NCI-H345 (cell line): ENCODE measurements at regions not wholly inside any gene's neighbourhood (a gene's known extent, or its start where the extent isn't known, plus 50 kb on each side); places are given as distances from the start of the nearest gene placed in this dataset.

Experiments used
- DNase-seq: peaks from one replicate; lab custom pipeline; 2025; lab: John Stamatoyannopoulos, UW

- no peak for DNase-seq
These were observed 357.0 kb downstream of the FBXO15 start for GRCh38 chr18:73790587-73790986.

DNA sequence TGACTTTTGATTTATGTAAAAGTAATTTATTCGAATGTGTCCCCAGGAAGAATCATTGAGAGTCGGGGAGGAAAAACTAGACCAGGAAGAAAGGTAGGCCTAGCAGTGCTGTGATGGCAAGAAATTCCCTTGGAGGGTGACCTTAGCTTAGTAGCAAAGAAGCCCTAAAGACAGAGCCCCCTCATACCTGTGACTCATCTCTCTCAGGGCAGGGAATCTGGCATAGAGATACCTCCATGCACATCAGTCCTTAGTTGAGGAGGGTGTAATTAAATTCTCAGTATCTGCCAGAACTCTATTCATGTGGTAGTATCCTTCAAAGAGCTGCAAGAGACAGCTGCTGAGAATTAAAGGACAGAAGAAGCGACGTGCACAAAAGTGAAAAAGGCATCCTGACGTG lies 360.3 kb downstream of the FBXO15 start:
- no peak for DNase-seq

DNA sequence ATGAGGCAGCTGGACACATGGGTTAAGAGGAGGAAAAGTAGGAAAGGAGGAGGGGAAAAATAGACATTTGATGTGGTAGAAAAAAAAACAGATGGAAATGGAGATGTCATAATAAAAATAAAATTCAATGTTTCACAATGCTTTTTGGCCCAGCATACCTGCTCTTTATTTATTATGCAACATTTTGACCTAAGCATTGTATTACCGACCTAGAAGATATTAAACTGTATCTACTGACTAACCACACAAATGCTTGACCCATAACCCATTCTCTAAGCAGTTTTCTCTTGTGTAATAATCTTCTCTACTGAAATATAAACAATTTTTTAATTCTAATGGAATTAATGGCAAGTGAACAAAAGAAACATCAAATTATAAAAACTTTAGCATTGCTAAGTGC lies 362.3 kb downstream of the FBXO15 start:
- DNase-seq = no peak

- DNase-seq = no peak
These were observed 362.8 kb downstream of the FBXO15 start for GRCh38 chr18:73784853-73785252.

DNA sequence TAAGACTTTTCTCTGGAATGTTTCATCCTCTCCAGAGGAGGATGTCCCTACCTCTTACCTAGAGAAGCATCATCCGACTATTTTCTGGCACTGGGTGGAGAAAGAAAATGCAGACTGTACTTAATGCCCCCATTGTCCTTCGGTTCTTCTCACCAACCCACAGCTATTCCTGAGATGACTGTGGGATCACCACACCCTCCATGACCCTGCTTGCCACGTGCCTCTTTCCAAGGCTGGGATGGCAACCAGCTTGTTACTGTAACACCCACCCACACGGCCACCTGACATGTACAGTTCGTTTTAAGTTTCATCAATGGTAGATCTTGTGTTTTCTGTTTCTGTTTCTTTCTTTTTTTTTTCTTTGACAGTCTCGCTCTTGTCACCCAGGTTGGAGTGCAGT lies 365.2 kb downstream of the FBXO15 start:
- DNase-seq = no peak

GRCh38 chr18:73780218-73780617 lies 367.4 kb downstream of the FBXO15 start:
- DNase-seq = no peak

- no peak for DNase-seq
These were observed 369.6 kb downstream of the FBXO15 start for GRCh38 chr18:73778032-73778359.

DNA sequence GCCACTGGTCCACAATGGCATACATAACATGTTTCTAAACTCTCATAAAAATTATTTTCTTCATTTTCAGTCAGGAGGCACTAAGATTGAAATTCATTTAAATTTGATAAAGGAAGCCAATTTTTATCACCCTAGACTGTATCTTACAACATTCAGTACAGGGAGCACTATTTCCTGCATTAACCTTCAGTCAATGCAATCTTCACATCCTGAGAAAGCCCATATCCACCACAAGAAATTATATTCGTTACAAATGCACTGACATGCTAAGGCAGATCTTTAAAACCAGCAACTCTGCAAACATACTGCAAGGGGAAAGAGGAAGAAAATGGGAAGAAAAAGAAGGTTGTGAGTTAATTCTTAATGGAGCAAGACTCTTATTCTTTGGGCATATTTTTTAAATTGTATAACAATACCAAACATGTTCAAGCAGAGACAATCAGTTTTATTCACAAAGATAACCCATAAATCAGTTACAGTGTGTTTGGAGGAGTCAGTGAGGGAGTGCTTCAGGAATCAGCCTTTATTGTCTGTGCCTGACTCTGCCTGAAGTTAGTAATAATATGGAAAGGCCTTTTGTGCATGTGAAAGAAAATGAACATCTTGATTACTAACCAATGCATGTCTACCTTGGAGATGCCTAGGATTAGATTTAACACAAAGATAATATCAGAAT lies 370.1 kb downstream of the FBXO15 start:
- no peak for DNase-seq

- DNase-seq = no peak
These were observed 372.7 kb downstream of the FBXO15 start for GRCh38 chr18:73774811-73775509.

DNA sequence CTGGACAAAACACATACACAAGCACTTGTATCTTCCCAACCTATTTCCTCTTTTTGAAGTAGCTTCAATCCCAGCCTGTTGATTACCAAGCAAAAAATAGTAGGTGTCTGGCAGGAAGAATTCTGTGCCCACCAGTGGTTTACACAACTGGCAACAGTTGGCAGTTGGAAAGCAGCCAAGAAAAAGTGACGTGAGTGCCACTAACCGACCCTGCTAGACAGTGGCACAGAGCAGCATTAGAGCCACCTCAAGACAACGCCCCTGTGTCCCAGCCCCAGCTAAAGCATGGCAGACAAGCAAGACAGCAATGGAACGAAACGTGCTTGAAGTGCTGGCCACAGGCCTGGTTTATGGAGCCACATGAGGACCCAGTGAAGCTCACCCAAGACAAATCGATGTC lies 379.6 kb downstream of the FBXO15 start:
- peak; percentile 59 for DNase-seq

DNA sequence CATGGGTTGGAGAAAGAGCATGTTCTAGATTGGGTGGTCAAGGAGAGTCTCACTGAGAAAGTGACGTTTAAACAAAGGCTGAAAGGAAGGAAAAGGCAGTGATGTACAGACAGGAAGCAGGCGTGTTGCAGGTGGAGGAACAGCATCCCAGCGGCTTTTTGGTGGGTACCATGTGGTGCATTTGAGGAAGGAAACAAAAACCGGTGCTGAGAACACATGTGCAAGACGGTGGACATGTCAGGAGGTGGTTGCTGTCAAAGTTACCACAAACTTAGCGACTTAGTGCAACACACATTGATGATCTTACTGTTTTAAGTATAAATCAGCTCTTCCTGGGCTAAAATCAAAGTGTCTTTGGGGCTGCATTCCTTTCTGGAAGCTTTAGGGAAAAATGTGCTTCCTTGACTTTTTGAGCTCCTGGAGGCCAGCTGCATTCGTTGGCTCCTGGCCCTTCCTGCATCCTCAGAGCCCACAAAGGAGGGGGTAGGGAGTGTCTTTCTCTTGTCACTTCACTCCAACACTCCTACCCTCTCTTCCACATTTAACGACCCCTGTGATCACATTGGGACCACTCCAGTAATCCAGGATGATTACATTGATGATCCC lies 380.6 kb downstream of the FBXO15 start:
- DNase-seq = no peak

DNA sequence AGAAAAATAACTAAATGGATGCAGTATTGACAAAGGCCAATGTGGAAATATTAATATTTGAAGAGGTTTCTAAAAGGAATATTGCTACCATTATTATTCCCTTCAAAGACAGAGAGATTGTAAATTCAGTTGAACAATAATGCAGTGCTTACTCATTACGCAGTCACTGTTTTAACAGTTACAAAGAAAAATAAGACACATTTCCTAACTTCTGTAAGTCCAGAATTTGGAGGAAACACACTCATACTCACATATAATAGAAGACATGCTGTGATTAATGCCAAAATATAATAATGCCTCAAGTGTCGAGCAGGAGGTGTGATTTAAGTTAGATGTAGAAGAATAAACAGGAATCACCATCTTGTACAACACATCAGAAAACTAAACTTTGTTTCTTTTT lies 389.2 kb downstream of the FBXO15 start:
- DNase-seq = no peak

DNA sequence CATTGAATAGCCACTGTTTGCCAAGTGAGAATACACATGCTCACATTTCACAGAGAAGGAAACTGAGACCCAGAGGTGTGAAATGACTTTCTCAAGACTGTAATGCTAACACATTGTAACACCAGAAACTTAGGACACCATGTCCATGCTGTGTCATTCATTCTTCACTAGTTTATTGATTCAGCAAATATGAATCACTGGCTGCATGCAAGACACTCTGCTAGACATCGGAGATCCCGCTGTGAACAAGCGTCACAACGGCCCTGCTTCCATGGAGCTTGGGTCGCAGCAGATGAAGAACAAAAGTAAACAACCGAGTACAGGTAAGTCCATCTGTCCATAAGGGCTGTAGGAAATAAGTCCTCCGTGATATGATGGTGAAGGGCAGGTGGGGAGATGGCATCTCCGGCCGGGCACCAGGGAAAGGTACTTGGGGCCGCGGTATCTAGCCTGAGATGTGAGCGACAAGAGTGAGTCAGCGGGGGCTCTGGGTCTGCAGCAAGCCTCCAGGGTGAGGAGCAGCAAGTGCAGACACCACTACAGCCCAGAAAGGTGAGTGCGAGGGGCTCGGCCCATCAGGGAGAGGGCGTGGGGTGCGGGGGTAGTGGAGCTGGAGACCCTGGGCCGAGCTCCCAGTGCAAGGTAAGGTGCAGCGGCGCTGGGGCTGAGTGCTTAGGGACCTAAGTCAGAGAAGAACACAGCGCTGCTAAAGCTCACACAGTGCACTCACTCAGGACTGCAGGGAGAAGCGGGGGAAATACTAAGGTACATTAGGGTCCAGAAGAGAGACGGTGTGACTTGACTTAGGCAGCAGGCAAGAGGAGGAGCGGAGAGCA lies 391.2 kb downstream of the FBXO15 start:
- peak; percentile 89 for DNase-seq

DNA sequence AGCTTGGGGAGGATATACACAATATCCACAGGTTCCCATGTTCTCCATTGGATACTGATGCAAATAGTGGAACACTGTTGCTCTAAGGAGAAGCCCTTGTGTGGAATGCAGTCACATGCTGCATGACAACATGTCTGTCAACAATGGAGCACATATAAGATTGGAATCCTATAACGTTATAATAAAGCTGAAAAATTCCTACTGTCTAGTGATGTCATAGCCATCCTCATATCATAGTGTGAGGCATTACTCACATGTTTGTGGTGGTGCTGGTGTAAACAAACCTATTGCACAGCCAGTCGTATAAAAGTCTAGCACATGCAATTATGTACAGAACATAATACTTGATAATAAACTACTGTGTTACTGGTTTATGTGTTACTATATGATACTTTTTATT lies 394.7 kb downstream of the FBXO15 start:
- no peak for DNase-seq

DNA sequence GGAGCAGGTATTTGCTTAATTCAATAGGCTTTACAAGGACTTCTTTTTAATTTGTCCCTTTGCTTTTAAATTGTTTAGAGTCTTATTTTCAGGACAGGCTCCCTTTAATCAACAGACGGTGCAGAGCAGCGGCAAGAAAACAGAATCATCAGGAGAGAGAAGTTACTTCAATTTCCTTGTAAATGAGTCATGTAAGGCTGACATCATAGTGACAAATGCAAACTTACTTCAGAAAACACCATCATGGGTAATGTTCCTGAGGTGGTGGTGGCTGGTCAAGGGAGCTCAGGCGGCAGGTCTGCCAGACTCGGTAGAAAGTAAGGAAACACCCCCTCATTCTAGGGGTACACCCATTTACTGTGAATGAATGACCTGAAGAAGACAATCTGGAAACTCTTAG lies 395.1 kb downstream of the FBXO15 start:
- no peak for DNase-seq

DNA sequence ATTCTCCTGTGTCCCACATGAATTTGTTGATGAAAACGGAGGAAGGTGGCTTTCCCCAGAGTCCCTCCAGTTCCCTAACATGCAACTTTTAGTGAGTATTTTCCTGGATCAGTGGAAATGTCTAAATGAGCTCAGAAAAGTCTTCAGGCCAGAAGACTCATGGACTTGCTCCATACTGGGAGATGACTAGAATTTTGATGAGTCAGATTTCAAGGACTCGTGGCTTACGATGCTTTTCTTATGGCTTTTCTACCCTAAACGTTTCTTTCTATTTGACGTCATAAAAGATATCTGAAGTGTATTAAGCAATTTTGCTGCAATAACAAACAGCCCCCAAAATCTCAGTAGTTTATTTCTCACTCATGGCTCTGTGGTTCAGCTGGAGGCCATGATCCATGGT lies 397.6 kb downstream of the FBXO15 start:
- DNase-seq = no peak

- DNase-seq = no peak
These were observed 398.3 kb downstream of the FBXO15 start for GRCh38 chr18:73749304-73749703.

DNA sequence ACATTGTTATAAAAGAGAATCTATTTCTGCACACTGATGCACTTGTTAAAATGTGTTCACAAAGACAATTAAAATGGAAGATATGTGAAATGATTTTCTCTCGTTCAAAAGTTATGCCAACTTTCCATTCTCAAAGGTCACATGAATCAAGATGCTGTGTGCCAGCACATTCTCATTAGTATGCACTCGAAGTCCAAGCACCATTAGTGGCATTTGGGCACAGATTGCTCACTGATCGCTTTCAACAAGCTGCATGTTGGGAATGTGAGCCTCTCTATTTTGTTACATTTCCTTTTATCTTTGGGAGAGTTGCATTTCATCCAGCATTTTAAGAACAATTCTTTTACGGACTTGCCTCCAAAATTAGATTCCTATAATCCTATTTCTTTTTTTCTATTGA lies 398.9 kb downstream of the FBXO15 start:
- no peak for DNase-seq

DNA sequence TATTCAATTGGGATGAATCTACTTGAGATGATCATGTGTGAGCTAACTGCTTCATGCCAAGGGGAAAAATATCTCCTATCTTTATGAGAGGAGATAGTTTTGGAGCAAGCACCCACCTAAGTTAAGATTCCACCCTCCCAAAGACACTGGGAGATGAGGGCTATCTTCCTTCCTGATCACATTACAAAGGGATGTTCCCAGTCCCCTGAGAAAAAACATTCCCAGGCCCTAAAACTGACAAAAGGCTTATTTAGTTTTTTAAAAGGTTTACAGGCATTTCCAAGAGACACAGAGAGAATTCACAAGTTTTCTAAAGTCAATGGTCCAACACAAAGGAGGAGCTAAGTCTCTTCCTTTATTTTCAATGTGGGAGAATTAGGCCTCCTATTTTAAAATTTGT lies 401.5 kb downstream of the FBXO15 start:
- DNase-seq = no peak

DNA sequence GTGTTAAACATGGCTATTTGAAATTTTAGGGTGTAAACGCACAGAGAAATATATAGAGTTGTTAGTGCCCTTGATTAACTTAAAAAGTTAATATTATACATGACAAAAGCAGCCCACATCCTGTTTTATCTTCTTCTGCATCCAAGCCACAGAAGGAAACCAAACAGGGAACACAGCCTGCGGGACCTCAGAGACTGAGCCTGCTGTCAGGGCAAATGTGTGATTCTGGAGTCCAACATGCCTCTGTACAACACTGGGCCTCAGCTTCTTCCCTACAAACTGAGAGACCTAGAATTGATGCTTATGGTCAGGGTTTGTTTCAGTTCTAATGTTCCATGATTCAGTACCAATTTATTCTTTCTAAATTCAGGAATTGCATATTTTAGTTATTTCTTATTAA lies 404.7 kb downstream of the FBXO15 start:
- no peak for DNase-seq

- no peak for DNase-seq
These were observed 405.7 kb downstream of the FBXO15 start for GRCh38 chr18:73741946-73742345.

- no peak for DNase-seq
These were observed 408.5 kb downstream of the FBXO15 start for GRCh38 chr18:73739098-73739497.

- no peak for DNase-seq
These were observed 409.6 kb downstream of the FBXO15 start for GRCh38 chr18:73737990-73738389.
